Fibroblast of villous mesenchyme (primary cell): ENCODE measurements at regions not wholly inside any gene's neighbourhood (a gene's known extent, or its start where the extent isn't known, plus 50 kb on each side); places are given as distances from the start of the nearest gene placed in this dataset.

Experiments used
- DNase-seq: peaks from one replicate; pipeline ENCODE4 v3.0.0-alpha.2; 2010; ENCODE audit warnings: low read depth
- H3K4me3 ChIP-seq: 2 replicates; pipeline ENCODE4 v1.5.1; 2011; ENCODE audit warnings: low read depth, mild to moderate bottlenecking, low read length
- TF ChIP-seq, protein P1 (sequence below): IDR thresholded peaks from 2 replicates; pipeline ENCODE4 v1.5.1; 2012; ENCODE audit warnings: low read depth, mild to moderate bottlenecking, low read length; ENCODE audit not compliant: insufficient read depth

DNA sequence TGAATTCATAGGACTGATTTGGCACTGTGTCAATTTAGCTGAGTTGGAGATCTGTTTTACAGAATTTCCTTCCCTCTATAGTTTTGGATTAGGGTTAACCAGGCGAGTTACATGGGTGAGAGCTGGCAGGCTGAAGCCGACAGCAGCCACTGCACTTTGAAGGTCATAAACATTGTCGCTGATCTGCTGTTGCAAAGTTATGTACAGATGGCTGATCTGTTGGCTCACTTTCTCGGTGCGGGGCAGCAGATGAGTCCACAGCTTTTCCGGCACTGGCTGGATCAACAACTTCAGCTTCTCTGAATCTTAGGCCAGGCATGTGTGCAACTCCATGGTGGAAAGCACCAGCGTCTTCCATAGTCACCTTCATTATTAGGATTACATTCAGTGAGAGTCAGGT, 173.7 kb downstream of the GPAT3 start:
- no peak overlapping the region for H3K4me3 ChIP-seq
- TF ChIP-seq, protein P1, sequence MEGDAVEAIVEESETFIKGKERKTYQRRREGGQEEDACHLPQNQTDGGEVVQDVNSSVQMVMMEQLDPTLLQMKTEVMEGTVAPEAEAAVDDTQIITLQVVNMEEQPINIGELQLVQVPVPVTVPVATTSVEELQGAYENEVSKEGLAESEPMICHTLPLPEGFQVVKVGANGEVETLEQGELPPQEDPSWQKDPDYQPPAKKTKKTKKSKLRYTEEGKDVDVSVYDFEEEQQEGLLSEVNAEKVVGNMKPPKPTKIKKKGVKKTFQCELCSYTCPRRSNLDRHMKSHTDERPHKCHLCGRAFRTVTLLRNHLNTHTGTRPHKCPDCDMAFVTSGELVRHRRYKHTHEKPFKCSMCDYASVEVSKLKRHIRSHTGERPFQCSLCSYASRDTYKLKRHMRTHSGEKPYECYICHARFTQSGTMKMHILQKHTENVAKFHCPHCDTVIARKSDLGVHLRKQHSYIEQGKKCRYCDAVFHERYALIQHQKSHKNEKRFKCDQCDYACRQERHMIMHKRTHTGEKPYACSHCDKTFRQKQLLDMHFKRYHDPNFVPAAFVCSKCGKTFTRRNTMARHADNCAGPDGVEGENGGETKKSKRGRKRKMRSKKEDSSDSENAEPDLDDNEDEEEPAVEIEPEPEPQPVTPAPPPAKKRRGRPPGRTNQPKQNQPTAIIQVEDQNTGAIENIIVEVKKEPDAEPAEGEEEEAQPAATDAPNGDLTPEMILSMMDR, result no peak
- DNase-seq, result no peak

DNA sequence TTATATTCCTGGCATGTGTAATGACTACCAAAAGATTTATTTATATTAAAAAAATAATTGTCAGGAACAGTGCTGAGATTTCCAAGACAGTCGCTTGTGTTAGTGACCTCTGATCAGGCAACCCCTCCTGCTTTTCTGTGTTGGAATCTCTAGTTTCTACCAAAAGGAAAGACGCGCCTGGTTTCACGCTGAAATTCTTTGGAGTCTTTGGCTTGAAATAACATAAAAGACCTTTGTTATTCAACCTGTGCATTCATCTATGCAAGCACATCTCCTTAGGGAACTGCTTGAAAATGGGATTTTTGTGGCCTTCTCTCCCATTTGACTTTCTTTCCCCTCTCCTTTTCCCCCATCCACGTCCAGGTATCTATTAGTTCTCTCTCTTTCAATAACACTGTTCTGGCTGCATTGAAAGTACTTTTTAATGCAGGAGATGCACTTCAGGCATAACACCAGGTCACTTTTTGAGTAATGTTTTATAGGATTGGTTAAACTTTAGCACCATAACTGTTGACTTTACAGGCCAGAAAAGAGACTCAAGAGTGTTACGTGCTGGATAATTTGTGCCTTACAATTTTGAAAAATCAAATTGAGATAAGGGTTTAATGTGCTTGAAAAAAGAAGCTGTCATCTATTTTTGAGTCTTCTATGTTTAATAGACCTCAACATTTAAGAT, 172.7 kb downstream of the GPAT3 start:
- DNase-seq, result no peak
- TF ChIP-seq, protein P1, result no peak
- no peak overlapping the region for H3K4me3 ChIP-seq

DNA sequence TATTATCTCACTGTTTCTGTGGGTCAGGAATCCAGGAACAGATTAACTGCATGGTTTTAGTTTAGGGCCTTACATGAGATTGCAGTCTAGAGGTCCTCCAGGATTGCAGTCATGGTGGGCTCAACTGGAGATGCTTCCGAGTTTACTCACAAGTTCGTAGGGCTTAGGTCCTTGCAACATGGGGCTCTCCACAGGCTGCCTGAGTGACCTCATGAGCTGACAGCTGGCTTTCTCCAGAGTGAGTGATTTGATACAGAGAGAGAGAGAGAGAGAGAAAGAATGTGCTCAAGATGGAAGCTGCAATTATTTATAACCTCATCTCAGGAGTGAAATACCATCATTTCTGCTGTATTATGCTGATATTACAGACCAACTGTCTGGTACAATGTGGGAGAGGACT, 168.9 kb downstream of the GPAT3 start:
- DNase-seq, result no peak
- TF ChIP-seq, protein P1, result no peak
- no peak overlapping the region for H3K4me3 ChIP-seq

DNA sequence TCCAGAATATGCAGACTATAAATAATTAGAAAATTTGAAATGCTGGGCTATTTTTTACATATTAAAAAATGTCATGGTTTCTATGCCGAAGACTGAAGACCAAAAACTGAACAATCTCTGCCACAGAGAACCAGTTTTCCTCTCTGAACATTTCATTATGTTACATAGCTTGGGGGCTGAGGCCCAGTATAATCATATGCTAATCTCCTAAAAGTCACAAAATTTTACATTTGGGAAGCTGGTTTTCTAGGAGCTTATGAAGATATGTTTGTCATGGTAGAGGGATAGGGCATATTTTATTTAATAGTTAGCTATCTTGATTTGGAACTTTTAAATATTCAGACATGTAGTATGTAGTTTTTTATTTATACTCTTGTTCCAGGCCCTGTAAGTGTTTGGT, 167.8 kb downstream of the GPAT3 start:
- H3K4me3 ChIP-seq, result no peak overlapping the region
- DNase-seq, result no peak
- TF ChIP-seq, protein P1, result no peak

DNA sequence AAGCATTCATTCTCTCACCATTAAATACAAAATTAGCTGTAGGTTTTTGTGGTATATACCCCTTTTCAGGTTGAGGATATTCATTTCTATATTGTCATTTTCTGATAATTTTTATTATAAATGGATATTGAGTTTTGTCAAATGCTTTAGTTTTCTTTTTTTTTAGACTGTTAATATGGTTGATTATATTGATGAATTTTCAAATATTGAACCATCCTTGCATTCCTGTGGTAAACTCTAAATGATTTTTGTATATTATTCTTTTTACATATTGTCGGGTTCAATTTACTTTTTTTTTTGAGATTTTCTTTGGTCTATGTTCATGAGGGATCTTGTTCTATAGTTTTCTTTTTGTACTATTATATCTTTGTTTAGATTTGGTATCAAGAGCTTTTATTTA, 165.1 kb downstream of the GPAT3 start:
- H3K4me3 ChIP-seq, result no peak overlapping the region
- TF ChIP-seq, protein P1, result no peak
- no peak for DNase-seq

DNA sequence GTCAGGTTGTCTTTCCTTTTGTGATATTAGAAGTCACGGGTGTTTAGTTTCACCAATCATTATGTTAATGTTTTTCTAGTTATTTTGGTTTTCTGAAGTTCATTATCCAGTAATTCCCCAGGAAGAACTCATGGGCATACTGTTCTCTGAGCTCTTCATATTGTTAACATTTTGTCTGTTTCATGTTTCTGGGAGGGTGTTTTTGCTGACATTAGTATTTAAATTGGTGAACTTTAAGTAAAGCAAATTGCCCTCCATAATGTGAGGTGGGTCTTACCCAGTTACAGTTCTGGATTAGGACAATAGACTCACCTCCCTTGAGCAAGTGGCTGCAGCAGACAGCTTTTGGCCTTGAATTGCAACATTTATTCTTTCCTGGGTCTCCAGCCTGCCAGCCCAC, 163.4 kb downstream of the GPAT3 start:
- TF ChIP-seq, protein P1, result no peak
- no peak for DNase-seq
- H3K4me3 ChIP-seq, result no peak overlapping the region

DNA sequence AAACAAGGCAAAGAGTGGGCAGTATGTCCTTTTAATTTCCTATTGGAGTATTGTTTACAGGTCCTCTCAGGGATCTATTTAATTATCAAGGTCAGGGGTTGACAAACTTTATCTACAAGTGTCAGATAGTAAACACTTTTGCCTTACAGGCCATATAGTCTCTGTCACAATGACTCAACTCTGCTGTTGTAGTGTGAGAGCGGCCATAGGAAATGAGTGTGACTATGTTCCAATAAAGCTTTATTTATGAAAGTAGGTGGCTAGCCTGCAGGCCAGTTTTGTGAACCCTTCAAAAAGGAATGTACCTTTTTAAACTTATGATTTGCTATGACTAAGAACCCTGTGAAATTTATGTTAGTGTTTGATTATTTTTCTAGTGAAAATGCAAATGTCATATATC, 156.1 kb downstream of the GPAT3 start:
- peak; percentile 4 for DNase-seq
- H3K4me3 ChIP-seq, result no peak overlapping the region
- TF ChIP-seq, protein P1, result no peak
